Left lung (tissue), 4 donors: ENCODE measurements at regions not wholly inside any gene's neighbourhood (a gene's known extent, or its start where the extent isn't known, plus 50 kb on each side); places are given as distances from the start of the nearest gene placed in this dataset.

Experiments
- ATAC-seq: fragments of 200-7000 bp; cut with Tn5 transposase; one replicate; pipeline ENCODE4 v1.9.1; 2020; ENCODE audit warnings: moderate library complexity
- DNase-seq, 4 donors: peaks; one replicate each; pipeline ENCODE4 v3.0.0-alpha.2; 2013 to 2020
- H3K27ac ChIP-seq, 2 donors: fragments of 200-600 bp; sonication (generic) in 1 of 2; one replicate each; pipeline versions ENCODE4 v1.5.0 to v1.8.0; 2020 to 2021
- H3K27me3 ChIP-seq, 2 donors: fragments of 200-600 bp; sonication (generic) in 1 of 2; one replicate each; pipeline versions ENCODE4 v1.5.0 to v1.8.0; 2020 to 2021
- H3K36me3 ChIP-seq, 2 donors: fragments of 200-600 bp; sonication (generic) in 1 of 2; one replicate each; pipeline versions ENCODE4 v1.5.0 to v1.8.0; 2020 to 2021
- H3K4me1 ChIP-seq, 2 donors: fragments of 200-600 bp; one replicate each; pipeline ENCODE4 v1.8.0; 2021
- H3K4me3 ChIP-seq, 2 donors: fragments of 200-600 bp; sonication (generic) in 1 of 2; one replicate each; pipeline versions ENCODE4 v1.5.0 to v1.8.0; 2020 to 2021; ENCODE audit warnings: mild to moderate bottlenecking in 1 of 2
- H3K9me3 ChIP-seq, 2 donors: fragments of 200-600 bp; sonication (generic) in 1 of 2; one replicate each; pipeline versions ENCODE4 v1.5.0 to v1.8.0; 2020 to 2021
- intact Hi-C, 2 donors: fragments of 100-400 bp; cut with DNase I; formaldehyde crosslinking; loops; one replicate each; pipeline versions ENCODE4 v1.11.2 to v1.14.2; 2022
- TF ChIP-seq, protein P1 (sequence below), 2 donors: fragments of 200-600 bp; sonication (generic) in 1 of 2; IDR thresholded peaks; one replicate each; pipeline versions ENCODE4 v1.5.0 to v1.8.0; 2021; ENCODE audit warnings: antibody characterized with exemption in 2 of 2
- donor health status: DM: no; HTN: yes; CAD: no.
- donor health status: DM: no; HTN: no; CAD: no.

DNA sequence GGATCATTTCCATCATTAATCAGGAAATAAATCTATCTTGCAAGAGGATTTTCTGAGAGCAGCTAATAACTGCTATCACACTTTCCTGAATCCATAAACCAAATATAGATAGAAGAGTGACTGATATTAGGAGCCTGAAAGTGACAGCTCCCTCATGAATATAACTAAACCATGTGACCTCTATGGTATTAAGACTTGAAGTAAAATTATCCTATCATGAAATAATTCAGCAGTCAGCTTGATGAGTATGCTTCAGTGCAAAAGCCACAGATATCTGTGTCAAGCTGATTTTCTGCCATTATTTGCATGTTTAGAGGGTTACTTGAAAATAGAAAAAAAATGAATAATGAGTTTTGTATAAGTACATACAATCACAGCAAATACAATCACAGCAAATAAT is 80.1 kb upstream of the PPP1R3A start:
- intact Hi-C loops = no loop called here
- Histone ChIP-seq H3K4me1 (no peaks in the 10 kb centered on the region), H3K27ac (no peak overlapping the region), H3K27me3 (no peaks in the 10 kb centered on the region), H3K9me3 (peaks cover 0 to 17% of the 10 kb centered on the region in 2 donors), H3K36me3 (no peaks in the 10 kb centered on the region), H3K4me3 (no peak overlapping the region)
- TF ChIP-seq, protein P1, sequence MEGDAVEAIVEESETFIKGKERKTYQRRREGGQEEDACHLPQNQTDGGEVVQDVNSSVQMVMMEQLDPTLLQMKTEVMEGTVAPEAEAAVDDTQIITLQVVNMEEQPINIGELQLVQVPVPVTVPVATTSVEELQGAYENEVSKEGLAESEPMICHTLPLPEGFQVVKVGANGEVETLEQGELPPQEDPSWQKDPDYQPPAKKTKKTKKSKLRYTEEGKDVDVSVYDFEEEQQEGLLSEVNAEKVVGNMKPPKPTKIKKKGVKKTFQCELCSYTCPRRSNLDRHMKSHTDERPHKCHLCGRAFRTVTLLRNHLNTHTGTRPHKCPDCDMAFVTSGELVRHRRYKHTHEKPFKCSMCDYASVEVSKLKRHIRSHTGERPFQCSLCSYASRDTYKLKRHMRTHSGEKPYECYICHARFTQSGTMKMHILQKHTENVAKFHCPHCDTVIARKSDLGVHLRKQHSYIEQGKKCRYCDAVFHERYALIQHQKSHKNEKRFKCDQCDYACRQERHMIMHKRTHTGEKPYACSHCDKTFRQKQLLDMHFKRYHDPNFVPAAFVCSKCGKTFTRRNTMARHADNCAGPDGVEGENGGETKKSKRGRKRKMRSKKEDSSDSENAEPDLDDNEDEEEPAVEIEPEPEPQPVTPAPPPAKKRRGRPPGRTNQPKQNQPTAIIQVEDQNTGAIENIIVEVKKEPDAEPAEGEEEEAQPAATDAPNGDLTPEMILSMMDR (IDR thresholded peaks at IDR 0.05) = no peak
- DNase-seq (no peak), ATAC-seq (no peak)

DNA sequence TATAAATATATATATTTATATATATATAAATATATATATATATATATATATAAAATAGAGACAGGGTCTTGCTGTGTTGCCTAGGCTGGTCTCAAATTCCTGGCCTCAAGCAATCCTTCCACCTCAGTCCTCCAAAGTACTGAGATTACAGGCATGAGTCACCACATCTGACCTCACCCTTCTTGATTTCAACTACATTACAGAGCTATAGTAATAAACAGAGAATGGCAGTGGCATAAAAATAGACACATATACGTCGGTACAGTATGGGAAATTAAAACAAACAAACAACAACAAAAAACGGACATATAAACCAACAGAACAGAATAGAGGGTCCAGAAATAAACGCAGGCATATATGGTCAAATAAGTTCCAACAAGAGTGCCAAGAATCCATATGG is 77.6 kb upstream of the PPP1R3A start:
- H3K27ac ChIP-seq = no peak overlapping the region
- H3K4me3 ChIP-seq = no peak overlapping the region
- H3K36me3 ChIP-seq = no peaks in the 10 kb centered on the region
- intact Hi-C loops = no loop called here
- ATAC-seq (no peak), DNase-seq (no peak)
- TF ChIP-seq, protein P1 (IDR thresholded peaks at IDR 0.05) = no peak
- no peaks in the 10 kb centered on the region for H3K27me3 ChIP-seq
- H3K4me1 ChIP-seq = no peaks in the 10 kb centered on the region
- peaks cover 0 to under 1% of the 10 kb centered on the region in 2 donors for H3K9me3 ChIP-seq

DNA sequence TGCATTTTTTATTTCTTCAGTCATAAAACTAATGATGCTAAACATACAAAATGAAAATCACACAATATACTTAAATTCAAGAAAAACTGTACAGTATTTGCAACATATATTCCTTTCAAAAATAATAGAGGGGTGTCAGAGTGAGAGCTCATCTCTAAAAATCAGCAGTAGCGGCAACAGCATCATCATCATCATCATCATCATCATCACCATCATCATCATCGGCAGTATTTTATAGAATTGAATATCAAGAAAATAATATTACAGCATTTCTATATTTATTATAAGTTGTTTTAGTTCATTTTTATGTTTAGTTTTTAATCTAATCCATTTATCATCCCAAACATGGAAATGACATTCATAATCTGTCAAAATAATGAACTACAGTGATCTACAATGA is 67.4 kb upstream of the PPP1R3A start:
- Histone ChIP-seq H3K27ac (no peak overlapping the region), H3K4me3 (no peak overlapping the region), H3K27me3 (no peaks in the 10 kb centered on the region), H3K9me3 (no peaks in the 10 kb centered on the region), H3K36me3 (no peaks in the 10 kb centered on the region), H3K4me1 (no peaks in the 10 kb centered on the region)
- ATAC-seq (no peak), DNase-seq (no peak)
- intact Hi-C loops = no loop called here
- TF ChIP-seq, protein P1 (IDR thresholded peaks at IDR 0.05) = no peak

DNA sequence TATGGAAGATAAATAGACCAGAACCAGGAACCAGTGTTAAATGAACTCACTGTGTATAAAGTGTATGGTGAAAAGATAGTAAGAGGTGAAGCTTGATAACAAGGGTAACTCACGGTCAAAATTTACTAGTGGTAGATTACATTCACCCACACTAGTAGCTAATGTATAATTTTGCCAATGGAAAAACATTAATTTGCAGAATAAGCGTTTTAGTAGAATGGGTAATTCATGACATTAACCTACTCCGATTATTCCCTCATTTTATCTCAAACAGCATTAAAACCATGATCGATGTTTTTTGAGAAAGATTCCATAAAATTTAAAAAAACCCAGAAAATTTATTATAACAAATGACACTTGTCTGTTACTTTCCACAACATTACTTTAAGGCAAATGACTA is 57.7 kb upstream of the PPP1R3A start:
- DNase-seq (no peak), ATAC-seq (no peak)
- Histone ChIP-seq H3K36me3 (no peaks in the 10 kb centered on the region), H3K4me3 (no peak overlapping the region), H3K9me3 (no peaks in the 10 kb centered on the region), H3K27ac (no peak overlapping the region), H3K27me3 (no peaks in the 10 kb centered on the region), H3K4me1 (no peaks in the 10 kb centered on the region)
- TF ChIP-seq, protein P1 (IDR thresholded peaks at IDR 0.05) = no peak
- intact Hi-C loops = no loop called here

DNA sequence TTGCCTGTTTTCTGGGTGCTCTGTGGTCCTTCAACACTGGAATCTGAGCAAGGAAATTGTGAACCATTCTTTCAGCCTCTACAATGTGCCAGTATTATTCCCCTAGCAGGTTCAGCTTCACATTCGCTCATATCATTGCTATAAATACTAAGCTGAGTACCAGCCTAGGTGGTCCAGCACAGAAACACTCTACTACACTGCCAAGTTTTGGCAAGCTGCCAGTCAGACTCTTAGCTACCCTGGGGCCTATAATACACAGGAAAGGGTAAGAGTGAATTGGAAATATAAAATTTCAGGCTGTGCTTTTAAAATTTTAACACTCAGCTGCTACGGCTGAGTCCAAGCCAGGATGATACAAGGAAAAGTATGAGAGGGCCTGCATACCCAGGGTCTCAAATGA is 49.9 kb upstream of the PPP1R3A start:
- H3K27ac ChIP-seq = no peak overlapping the region
- DNase-seq (no peak), ATAC-seq (no peak)
- H3K9me3 ChIP-seq = no peaks in the 10 kb centered on the region
- intact Hi-C loops = no loop called here
- no peaks in the 10 kb centered on the region for H3K4me1 ChIP-seq
- TF ChIP-seq, protein P1 (IDR thresholded peaks at IDR 0.05) = no peak
- no peaks in the 10 kb centered on the region for H3K36me3 ChIP-seq
- H3K4me3 ChIP-seq = no peak overlapping the region
- no peaks in the 10 kb centered on the region for H3K27me3 ChIP-seq
